ENCODE measurements at regions not wholly inside any gene's neighbourhood (a gene's known extent, or its start where the extent isn't known, plus 50 kb on each side); places are given as distances from the start of the nearest gene placed in this dataset.

GRCh38 chr4:132085105-132085504, 1064.0 kb upstream of the PCDH10 start:
- TF ChIP-seq CTCF (IDR thresholded peaks at IDR 0.05 in 2 of 3, conservative IDR thresholded peaks at IDR 0.05 in 1 of 3; ENCODE audit: borderline replicate concordance in 1 of 3, insufficient read depth in 1 of 3, low read depth in 2 of 3, low read length in 2 of 3): no peak
- no peak for TF ChIP-seq EGR1 (IDR thresholded peaks at IDR 0.05; ENCODE audit: low read depth)
- no peak for TF ChIP-seq EZH2phosphoT487 (IDR thresholded peaks at IDR 0.05; ENCODE audit: borderline replicate concordance)
- TF ChIP-seq MAX (IDR thresholded peaks at IDR 0.05): no peak
- no peak for TF ChIP-seq SIN3A (IDR thresholded peaks at IDR 0.05; ENCODE audit: low read depth)
- TF ChIP-seq SP1 (IDR thresholded peaks at IDR 0.05; ENCODE audit: low read depth): no peak
- no peak for TF ChIP-seq POLR2AphosphoS5 (IDR thresholded peaks at IDR 0.05; ENCODE audit: low read depth, low read length)
- no peak for TF ChIP-seq ATF3 (IDR thresholded peaks at IDR 0.05)
- TF ChIP-seq REST (IDR thresholded peaks at IDR 0.05; ENCODE audit: low read depth): no peak
- no peak for TF ChIP-seq ZNF274 (IDR thresholded peaks at IDR 0.05; ENCODE audit: low read depth, low read length)
- TF ChIP-seq ELF1 (IDR thresholded peaks at IDR 0.05; ENCODE audit: borderline replicate concordance, low read depth): no peak
- no peak for TF ChIP-seq RAD21 (IDR thresholded peaks at IDR 0.05; ENCODE audit: low read depth)
- no peak for TF ChIP-seq EZH2 (IDR thresholded peaks at IDR 0.05)
